ENCODE measurements at regions not wholly inside any gene's neighbourhood (a gene's known extent, or its start where the extent isn't known, plus 50 kb on each side); places are given as distances from the start of the nearest gene placed in this dataset.

GRCh38 chr18:43656547-43656946, 379.3 kb upstream of the SYT4 start:
- DNase-seq, result no peak
- Histone ChIP-seq H3K9me3 (no peaks in the 10 kb centered on the region), H3K4me1 (no peaks in the 10 kb centered on the region), H3K27me3 (no peaks in the 10 kb centered on the region), H3K36me3 (no peaks in the 10 kb centered on the region), H3K4me3 (no peak overlapping the region), H3K27ac (no peak overlapping the region)
- intact Hi-C loops (cut with DNase I), result no loop called here
- ATAC-seq, result no peak
- no peak for TF ChIP-seq CTCF (IDR thresholded peaks at IDR 0.05)

- no peak overlapping the region for H3K27ac ChIP-seq
- ATAC-seq (peak; percentile 67), DNase-seq (no peak)
- intact Hi-C loops (cut with DNase I), result no loop called here
- no peaks in the 10 kb centered on the region for H3K9me3 ChIP-seq
- no peak overlapping the region for H3K4me3 ChIP-seq
- no peaks in the 10 kb centered on the region for H3K36me3 ChIP-seq
- peak; percentile 32 for TF ChIP-seq CTCF (IDR thresholded peaks at IDR 0.05)
- no peaks in the 10 kb centered on the region for H3K27me3 ChIP-seq
- H3K4me1 ChIP-seq, result no peaks in the 10 kb centered on the region
These were observed 384.3 kb upstream of the SYT4 start for GRCh38 chr18:43661570-43661969.

- Histone ChIP-seq H3K27ac (no peak overlapping the region), H3K9me3 (no peaks in the 10 kb centered on the region), H3K4me3 (no peak overlapping the region), H3K27me3 (no peaks in the 10 kb centered on the region), H3K36me3 (no peaks in the 10 kb centered on the region), H3K4me1 (no peaks in the 10 kb centered on the region)
- intact Hi-C loops (cut with DNase I), result no loop called here
- TF ChIP-seq CTCF (IDR thresholded peaks at IDR 0.05), result no peak
- DNase-seq (no peak), ATAC-seq (no peak)
These were observed 385.4 kb upstream of the SYT4 start for GRCh38 chr18:43662657-43663056.

GRCh38 chr18:43663159-43663558, 385.9 kb upstream of the SYT4 start:
- Histone ChIP-seq H3K27me3 (no peaks in the 10 kb centered on the region), H3K4me1 (no peaks in the 10 kb centered on the region), H3K27ac (no peak overlapping the region), H3K4me3 (no peak overlapping the region), H3K9me3 (no peaks in the 10 kb centered on the region), H3K36me3 (no peaks in the 10 kb centered on the region)
- DNase-seq (no peak), ATAC-seq (no peak)
- intact Hi-C loops (cut with DNase I), result no loop called here
- TF ChIP-seq CTCF (IDR thresholded peaks at IDR 0.05), result no peak

- Histone ChIP-seq H3K27ac (no peak overlapping the region), H3K36me3 (no peaks in the 10 kb centered on the region), H3K4me3 (no peak overlapping the region), H3K27me3 (no peaks in the 10 kb centered on the region), H3K4me1 (no peaks in the 10 kb centered on the region), H3K9me3 (no peaks in the 10 kb centered on the region)
- intact Hi-C loops (cut with DNase I), result no loop called here
- DNase-seq (no peak), ATAC-seq (no peak)
- no peak for TF ChIP-seq CTCF (IDR thresholded peaks at IDR 0.05)
These were observed 387.3 kb upstream of the SYT4 start for GRCh38 chr18:43664487-43665008.

Data from upper lobe of right lung (tissue), 1 donor.